ENCODE measurements at regions not wholly inside any gene's neighbourhood (a gene's known extent, or its start where the extent isn't known, plus 50 kb on each side); places are given as distances from the start of the nearest gene placed in this dataset.

- DNase-seq = no peak
These were observed 50.4 kb upstream of the ARHGEF7 start for GRCh38 chr13:111064661-111065060.

GRCh38 chr13:111062966-111063365, 52.1 kb upstream of the ARHGEF7 start:
- no peak for DNase-seq

- DNase-seq = no peak
These were observed 52.8 kb upstream of the ARHGEF7 start for GRCh38 chr13:111062305-111062704.

GRCh38 chr13:111061358-111062045, 53.6 kb upstream of the ARHGEF7 start:
- no peak for DNase-seq

- DNase-seq = no peak
These were observed 54.7 kb upstream of the ARHGEF7 start for GRCh38 chr13:111060237-111060919.

DNA sequence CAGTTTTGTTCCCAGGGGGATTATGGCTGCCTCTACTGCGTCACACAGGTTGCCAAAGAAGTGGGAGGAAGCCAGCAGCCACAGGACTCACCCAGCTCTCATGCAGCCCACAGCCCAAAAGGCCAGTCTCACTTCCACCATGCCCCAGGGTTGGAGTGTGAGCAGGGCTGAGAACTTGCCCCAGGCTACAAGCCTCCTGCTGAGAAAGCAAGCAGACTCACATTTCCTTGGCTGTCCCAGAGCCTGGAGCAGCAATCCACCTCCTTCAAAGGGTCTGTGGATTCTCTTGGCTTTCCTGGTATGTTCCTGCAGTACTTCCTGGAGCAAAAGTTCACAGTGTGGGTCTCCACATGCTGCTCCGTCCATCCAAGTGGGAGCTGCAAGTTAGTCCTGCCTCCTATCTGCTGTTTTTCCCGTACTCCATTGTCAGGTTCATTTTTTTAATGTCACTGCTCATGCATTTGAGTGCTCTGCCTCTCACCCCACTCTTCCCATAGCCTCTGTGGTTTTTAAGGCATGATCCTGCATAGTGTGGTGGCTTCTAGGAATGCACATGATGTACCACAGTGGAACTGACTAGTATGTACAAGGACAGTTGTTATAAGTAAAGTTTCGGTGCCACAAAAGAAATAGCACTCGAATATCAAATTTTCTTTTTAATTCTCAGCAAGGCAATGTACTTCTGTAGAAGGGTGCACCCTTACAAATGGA, 56.2 kb upstream of the ARHGEF7 start:
- no peak for DNase-seq

DNA sequence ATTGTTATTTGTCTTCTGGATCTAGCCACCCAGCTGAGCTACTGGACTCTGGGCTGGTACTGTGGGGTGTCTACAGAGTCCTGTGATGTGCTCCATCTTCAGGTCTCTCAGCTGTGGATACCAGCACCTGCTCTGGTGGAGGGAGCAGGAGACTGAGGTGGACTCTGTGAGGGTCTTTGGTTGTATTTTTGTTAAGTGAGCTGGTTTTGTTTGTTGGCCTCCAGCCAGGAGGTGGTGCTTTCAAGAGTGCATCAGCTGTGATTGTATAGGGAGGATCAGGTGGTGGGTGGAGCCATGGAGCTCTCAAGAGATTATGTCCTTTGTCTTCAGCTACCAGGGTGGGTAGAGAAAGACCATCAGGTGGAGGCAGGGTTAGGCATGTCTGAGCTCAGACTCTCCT, 56.8 kb upstream of the ARHGEF7 start:
- DNase-seq = peak in 1 of 3 experiments; percentile 19

DNA sequence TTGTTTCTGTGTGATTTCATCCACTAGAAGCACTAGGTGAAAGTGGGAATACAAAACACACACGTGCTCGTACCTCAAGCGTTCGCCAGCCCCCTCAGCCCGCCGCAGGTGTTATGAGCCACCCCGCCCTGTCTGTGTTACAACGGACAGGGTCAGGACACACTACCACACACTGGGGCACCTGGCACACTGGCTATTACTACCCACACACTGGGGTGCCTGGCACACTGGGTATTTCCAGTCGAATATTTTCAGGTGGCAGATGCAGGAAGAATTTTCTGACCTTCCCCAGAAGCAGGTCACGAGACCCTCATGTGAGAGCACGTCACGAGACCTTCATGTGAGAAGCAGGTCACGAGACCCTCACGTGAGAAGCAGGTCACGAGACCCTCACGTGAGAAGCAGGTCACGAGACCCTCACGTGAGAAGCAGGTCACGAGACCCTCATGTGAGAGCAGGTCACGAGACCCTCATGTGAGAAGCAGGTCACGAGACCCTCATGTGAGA, 63.3 kb upstream of the ARHGEF7 start:
- DNase-seq = peak in 1 of 3 experiments; percentile 18

- peak in 1 of 3 experiments; percentile 14 for DNase-seq
These were observed 63.9 kb upstream of the ARHGEF7 start for GRCh38 chr13:111051041-111051725.

DNA sequence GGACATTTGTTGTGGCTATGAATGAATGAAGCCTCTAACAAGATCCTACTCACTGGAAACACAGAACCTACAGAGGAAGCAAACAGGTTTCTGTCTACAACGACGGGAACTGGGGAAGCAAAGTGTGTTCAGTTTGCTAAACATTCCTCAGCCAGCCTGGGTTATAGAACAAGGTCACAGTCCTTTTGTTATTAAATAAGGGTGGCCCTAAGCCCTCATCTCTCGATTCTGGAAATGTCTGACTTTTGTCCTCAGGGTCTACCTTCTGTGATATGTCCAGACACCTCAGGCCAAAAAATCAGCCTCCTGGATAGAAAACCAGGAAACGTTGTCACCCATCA, 64.6 kb upstream of the ARHGEF7 start:
- peak in 1 of 3 experiments; percentile 43 for DNase-seq

DNA sequence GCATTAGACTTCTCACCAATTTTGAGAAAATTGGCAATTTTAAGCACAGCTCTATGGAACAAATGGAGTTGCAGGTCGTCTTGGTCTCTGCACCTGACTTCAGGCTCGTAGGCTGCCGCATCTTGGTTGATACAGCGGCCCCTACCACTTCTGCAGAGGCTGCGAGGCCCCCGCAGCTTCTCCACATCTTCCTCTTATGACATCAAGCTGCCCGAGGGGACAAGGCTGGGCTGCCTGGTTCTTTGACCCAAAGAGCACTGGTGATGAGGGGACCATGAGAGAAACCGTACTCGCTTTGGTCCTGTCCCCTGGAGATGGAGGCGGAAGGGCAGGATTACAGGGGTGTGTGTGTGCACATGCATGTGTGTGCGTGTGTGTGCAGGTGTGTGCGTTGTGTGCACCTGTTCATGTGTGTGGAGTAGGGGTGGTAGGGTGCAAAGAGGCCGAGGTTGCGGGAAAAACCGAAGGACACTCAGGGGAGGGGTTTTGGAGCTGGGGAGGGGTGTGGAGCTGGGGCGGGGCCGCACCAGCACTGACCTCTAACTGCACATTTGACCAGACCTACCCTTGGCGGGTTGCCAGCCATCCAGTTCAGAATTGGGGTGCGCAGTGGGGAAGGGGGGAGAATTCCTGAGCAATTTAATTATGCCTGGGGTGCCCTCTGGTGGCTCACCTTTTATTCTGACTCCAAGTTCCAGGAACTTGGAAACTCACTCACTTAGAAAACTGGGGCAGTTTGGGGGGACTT, 65.1 kb upstream of the ARHGEF7 start:
- DNase-seq = peak in 2 of 3 experiments; percentile 26 to 57

DNA sequence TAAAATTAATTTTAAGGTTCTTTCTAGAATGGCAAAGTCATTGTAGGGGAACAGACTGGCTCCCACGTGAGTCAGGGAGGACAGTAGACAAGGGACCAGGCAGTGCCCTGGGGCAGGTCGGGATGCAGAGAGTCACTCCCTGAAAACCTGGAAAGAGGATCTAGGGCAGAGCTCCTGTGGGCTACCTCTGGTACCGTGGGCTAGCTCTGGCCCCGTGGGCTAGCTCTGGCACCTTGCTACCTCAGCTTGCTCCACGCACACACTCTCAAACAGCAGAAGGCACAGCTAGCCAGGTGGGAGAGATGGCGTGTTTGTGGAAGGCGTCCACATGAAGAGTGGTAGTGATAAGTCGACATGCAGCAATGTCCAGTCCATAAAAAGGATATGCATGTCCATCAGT, 66.7 kb upstream of the ARHGEF7 start:
- DNase-seq = no peak

- no peak for DNase-seq
These were observed 67.8 kb upstream of the ARHGEF7 start for GRCh38 chr13:111047326-111047725.

- no peak for DNase-seq
These were observed 68.4 kb upstream of the ARHGEF7 start for GRCh38 chr13:111046590-111047141.

DNA sequence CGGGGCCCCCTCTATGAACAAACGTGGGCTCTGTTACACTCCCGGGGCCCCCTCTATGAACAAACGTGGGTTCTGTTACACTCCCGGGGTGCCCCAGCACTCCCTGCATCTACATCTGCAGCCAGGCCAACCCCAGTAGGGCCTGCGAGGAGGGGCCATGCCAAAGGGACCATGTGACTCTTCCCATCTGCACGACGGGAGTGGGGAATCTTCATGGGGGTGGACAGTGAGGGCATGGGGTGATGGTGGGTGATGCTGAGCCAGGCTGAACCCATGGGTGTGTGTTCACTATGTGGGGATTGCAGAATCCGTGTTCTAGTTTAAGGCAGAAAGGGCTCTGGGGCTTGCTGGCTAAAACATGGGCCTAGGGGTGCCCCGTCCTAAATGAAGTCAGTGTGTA, 69.9 kb upstream of the ARHGEF7 start:
- DNase-seq = no peak

DNA sequence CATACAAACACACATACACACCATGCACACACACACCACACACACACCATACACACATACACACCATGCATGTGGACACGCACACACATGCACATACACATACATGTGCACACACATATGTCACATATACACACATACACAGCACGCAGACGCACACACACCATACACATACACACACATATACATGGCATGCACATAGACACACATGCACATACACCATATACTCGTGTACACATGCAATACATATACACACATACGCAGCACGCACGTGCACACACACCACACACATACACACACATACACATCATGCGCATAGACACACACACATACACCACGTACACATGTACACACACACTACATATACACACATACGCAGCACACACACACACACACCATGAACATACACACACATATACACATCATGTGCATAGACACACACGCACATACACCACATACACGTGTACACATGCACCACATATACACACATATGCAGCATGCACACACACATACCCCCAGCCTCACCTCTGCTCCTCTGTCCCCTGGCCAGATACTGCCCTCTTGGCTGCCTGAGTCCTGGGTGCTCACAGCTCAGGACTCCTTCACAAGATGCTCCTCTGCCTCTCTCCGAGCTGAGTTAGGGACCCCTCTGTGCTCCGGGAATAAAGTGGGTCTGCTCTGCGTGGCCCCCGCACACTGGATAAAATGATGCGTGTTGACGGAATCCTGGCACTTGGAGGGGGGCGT, 70.9 kb upstream of the ARHGEF7 start:
- DNase-seq = no peak

DNA sequence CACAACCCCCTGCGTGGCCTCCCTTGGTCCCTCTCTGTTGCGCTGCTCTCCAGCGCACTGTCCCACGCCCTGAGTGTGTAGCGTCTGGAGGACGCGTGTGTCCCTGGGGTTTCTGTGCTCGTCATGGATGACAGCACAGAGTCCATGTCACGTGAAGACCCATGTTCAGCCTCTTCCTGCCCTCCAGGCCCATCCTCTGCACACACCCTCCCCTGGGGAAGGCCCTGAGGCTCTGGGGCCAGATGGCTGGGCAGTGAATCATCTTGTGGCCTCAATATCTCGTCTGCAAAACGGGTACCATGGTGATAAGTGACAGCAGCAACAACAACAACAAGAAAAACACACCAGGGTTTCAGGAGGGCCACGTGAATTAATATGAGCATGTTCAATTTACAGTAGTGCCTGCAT, 71.5 kb upstream of the ARHGEF7 start:
- DNase-seq = no peak

- no peak for DNase-seq
These were observed 72.4 kb upstream of the ARHGEF7 start for GRCh38 chr13:111042661-111043226.

DNA sequence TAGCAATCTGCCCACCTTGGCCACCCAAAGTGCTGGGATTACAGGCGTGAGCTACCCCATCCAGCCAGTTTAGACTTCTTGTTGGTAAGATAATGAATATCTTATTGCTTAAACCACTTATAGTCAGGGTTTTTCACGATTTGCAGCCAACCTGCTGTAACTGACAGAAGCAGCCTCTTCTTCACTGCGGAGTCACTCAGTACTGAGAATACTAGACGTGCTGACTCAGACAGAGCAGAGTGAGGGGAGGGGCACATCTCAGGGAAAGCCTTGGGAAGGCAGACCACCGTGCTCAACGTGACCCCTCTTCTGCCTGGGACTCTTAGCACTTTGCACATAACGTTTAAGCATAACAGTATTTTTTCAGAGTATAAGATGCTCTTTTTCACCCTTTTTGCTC, 74.3 kb upstream of the ARHGEF7 start:
- DNase-seq = no peak

- no peak for DNase-seq
These were observed 75.4 kb upstream of the ARHGEF7 start for GRCh38 chr13:111039735-111040134.

DNA sequence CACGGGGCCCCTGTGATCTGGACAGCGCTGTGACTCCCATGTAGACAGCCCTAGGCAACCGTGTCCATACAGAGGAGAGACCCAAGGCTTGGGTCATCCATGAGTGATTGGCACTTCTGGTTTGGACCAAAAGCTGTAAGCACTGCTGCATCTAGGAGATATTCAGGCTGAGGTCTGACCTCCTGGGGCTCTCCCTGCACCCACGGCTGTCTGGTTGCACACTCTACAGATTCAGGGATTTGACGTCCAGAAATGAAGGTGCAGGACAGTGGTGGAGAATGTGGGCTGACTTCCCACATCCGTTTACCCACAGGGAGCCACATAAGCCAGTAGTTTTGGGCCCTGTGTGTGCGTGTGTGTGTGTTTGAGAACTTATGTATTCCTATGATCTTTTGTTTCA, 76.2 kb upstream of the ARHGEF7 start:
- DNase-seq = no peak

All from NCI-H1417 (cell line).